DMS79 (cell line): ENCODE measurements at regions not wholly inside any gene's neighbourhood (a gene's known extent, or its start where the extent isn't known, plus 50 kb on each side); places are given as distances from the start of the nearest gene placed in this dataset.
"Not testable (repeated sequence)": the region's sequence is repeated elsewhere in the genome, so short reads cannot be mapped to it uniquely, and the experiment has no call there.

ENCODE experiments used
- DNase-seq: peaks from one replicate; lab custom pipeline; 2025; lab: John Stamatoyannopoulos, UW

GRCh38 chr2:53490659-53491058 is 276.9 kb upstream of the CHAC2 start:
- DNase-seq: peak; percentile 31

- not testable (repeated sequence) for DNase-seq
Observed at GRCh38 chr2:53486185-53486899, 281.3 kb upstream of the CHAC2 start.

GRCh38 chr2:53485021-53485728 is 282.4 kb upstream of the CHAC2 start:
- no peak for DNase-seq

GRCh38 chr2:53484531-53484930 is 283.1 kb upstream of the CHAC2 start:
- no peak for DNase-seq

DNA sequence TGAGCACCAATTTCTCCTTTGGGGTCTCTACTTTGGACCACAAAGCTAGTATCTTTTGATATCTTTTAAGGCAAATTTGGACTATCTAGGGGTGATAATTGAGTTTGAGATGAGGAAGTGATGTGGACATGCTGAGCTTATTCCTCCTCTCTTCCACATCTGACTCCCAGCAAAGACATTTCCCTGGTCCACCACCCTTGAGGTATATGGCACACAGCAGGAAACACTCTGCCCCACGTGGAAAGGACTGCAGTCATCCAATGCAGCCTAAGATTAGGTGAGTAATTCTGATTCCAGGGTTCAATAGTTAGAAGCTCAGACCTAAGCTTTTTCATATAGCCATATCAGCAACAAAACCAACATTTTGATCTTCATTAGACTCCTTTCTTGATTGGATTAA is 290.1 kb upstream of the CHAC2 start:
- no peak for DNase-seq

DNA sequence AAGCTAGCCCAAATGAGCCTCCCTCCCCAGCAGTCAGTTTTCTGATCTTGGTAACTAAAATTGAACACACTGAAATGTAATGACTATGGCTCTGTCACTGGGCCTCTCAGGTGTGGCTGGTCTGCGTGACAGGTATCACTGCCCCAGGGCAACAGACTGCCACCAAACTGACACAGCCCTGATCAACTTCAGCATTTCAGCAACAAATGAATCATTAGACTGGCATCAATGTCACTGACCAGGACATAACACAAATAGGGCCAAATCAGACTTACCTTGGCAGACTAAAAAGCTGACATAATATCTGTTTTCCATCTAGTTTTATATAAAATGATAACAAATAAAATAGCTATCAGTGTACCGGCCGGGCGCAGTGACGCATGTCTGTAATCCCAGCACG is 290.8 kb upstream of the CHAC2 start:
- no peak for DNase-seq

DNA sequence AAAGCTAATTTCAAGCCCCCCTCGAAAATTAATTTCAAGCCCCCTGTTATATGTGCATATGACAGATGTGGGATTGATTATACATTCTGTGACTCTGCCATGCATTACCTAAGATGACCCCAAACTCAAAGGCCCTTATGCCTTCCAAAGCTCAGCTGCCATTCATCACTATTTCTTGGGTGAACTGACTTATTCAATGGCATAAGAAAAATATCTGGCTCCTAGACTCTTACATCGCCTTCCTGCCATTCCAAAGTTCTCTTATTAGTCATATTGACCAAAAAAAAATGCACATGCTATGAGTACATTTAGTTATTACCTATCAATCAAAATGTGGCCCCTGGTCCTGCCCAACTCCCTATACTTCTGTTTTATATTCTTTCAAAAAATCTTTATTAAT is 291.8 kb upstream of the CHAC2 start:
- DNase-seq: no peak

DNA sequence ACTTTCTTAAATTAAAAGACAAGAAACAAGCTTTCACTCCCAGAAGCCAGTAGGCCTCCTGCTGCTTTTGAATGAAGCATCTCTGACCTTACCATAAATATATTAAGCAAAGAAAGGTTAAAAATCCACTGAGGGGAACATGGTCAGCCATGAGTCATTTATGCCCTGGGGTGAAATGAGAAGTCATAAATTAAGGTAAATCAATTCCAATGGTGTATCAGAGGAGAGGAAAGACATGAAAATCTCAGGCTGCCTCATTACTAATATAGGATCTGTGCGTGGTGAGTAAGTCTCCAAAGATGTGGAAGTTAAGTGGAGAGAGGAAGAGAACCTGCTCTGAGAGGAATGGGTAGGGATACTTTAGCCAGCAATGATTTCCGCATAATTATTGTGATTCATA is 292.3 kb upstream of the CHAC2 start:
- no peak for DNase-seq

DNA sequence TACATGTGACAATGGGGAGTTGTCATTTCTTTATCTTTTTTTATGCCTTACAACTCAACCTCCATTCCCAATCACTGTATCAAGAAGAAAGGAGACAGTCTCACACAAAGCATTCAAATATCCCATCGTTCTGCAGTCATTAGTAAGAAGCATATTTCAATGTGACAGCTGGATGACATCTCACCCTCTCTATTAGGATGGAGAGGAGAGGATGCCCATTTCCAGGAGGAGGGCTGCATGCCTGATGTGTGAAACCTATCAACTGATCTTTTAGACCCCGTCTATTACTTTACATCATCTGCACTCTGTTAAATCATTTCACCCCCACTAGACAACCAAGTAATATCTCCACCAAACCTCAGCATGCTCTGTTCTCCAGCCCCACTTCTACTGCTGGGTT is 292.7 kb upstream of the CHAC2 start:
- DNase-seq: no peak

DNA sequence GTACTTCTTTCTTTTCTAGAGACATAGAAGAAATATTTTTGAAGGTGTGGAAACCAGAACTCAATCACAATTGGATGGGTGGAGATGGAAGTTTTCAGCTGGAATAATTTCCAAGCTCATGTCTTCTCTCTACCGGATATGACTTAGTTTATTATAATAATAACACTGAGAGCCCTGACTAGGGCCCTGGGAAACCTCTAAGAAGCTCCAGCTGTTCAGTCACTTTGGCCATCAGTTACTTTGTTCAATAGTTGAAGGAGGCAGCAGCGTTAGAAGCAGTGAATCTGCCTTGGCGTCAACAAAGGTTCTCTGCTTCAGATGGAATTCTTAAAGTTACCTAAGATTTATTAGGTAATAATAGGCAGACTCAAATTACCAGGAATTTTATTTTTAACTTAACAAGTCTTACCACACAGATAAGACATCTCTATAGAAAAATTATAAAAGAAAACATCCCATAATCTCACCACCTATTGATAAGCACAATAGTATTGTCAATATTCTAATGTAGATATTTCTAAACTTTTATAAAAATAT is 293.8 kb upstream of the CHAC2 start:
- no peak for DNase-seq

DNA sequence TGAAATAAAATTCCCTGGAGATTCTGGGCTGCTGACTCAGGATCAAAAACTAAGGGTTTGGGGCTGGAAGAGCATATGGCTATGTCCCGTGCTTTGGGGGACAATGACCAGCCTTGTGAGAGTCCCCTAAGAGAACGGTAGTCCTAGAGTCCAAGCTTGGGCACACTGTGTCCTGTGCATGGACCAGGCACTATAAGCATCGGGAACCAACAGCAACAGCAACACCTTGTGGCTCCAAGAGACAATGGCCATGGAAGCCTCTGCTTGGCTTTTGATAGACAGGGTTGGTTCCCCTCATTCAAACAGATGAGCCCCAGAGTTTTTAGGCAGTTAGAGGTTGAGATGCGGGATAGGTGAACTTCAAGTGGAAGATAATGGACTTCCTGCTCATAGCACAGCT is 294.4 kb upstream of the CHAC2 start:
- DNase-seq: no peak

- DNase-seq: no peak
Observed at GRCh38 chr2:53467467-53468180, 300.0 kb upstream of the CHAC2 start.

DNA sequence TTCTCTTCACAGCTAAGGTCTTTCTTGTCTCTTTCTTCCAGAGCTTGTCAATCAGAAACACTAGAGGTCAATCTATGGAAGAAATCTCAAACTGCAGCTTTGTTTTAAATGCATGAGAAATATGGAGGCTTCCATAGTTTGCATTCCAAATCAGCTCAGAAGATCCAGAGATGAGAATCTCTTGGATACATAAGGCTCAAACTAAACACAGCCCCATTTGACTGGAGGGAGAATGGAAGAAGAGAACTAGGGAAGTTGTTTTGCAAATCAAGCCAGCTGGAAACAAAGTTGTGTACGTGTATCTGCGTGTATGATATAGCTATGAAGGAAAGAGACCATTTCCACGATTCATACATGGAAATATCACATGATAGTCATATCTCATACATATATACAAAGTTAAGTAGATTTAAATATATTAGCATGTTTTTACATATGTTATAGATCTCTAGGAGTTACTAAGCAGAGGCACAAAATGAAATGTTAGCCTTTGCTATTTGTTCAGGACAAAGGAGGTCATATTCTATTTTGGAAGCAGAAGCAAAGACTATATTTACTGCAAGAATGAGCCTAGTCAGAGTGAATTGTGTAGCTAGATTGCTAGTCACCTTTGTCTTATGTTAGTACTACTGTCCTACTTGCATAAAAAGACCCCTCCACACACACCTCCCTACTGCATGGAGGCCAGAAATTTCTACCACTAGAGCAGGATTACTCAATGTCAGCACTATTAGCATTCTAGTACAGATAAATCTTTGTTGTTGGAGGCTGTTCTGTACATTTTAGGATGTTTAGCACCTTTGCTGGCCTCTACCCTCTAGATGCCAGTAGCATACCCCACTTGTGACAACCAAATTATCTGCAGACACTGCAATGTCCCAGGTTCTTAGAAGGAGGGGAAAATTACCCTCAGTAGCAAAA is 303.5 kb upstream of the CHAC2 start:
- no peak for DNase-seq

DNA sequence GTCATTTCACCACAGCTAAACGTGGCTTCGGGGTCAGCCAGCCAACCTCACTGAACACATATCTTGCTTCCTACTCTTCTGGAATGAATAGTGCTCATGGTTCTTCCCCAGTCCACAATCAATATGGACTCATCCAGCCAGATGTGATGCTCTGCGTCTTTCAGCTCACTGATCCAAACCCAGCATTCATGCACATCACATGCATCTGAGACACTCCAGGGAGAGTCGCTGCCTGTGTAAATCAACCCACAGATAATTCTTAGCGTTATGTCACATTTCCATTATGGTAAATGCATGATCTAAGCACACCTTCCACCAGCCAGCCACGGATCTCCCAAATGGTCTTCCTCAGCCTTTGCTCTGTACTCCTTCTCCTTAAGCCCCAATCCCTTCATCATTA is 306.7 kb upstream of the CHAC2 start:
- no peak for DNase-seq

DNA sequence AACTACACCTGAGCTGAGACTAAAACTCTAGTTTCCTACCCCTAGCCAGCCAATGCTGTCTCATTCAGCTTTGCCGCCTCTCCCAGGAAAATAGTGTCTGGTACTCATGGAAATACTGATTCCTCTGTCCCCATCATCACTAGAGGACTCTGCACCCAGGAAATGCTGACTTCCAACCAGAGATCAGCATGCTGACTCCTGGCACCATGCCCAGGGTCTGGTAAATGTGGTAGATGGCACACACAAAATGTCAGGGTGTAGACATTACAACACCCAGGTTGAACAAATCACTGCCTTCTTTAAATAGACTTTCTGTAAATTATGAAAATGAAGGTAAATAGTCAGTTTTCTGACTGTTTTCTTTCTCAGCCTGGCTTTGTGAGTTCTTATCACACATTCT is 307.3 kb upstream of the CHAC2 start:
- DNase-seq: no peak

DNA sequence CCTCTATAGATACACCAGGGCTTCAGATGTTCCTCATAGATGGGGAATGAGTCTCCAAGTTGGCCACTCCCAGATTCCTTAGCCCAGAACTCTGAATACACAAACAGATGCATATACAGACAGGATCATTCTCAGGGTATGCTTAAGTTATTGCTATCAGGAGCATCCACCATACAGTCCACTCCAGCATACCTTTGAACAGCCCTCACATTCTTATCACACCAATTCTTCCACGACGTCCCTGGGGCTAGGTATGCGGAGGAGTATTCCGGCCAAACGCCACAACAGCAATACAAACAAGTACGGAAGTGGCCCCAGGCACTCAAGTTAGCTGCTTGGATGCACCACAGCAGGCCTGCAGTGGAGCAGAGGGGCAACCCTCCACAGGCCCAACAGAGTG is 312.5 kb upstream of the CHAC2 start:
- no peak for DNase-seq

DNA sequence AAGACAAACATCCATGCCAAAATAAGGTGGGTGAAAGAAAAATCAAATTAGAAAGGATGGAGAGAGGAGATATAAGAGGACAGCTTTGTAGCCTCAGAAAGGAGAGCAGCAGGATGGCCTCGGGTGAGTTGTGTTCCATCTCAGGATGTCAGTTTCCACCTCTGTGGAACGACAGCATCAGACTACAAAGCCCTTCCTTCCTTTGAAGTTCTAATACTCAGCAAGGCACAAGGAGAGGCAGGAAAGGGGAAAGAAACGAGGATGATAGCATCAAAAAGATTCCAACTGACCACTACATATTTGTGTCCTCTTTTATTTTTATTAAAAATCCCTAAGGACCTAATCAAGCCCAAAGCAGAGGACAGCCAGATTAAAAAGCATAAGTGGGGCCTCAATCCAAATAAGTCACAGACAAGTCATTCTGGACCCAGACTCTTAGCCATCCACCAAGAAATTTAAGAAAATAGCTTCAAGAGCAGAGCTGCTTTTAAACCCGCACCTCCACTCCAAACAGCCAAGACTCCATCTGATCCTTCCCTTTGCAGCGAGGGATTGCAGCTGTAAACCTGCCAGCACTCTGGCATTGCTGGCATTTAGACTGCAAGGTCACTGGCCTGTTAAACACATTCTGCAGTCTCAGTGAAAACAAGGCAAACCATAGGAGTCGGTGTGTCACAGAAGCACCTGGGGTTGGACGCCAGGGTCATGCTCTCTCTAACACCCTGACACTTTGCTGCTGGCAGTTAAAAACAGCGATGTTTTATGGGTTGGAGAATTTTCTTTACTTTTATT is 314.5 kb upstream of the CHAC2 start:
- no peak for DNase-seq

DNA sequence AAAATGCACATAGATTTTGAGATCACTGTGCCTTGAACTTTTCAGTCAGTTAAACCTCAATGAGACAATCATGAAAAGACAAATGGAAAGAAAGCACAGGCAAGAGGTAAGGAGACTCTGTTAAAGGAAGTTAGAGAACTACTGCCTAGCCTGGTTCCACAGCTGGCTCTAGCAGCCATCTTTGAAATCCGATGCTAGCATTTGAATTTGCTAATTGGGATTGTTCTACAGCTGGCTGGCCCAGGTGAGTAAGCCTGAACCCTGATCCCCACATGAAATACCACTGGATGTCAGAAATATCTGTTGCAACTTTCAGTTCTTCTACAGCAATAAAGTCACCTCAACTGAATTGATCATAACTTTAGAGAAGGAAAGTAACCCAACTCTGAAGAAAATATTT is 315.2 kb upstream of the CHAC2 start:
- DNase-seq: no peak

GRCh38 chr2:53450923-53451322 is 316.7 kb upstream of the CHAC2 start:
- peak; percentile 88 for DNase-seq

DNA sequence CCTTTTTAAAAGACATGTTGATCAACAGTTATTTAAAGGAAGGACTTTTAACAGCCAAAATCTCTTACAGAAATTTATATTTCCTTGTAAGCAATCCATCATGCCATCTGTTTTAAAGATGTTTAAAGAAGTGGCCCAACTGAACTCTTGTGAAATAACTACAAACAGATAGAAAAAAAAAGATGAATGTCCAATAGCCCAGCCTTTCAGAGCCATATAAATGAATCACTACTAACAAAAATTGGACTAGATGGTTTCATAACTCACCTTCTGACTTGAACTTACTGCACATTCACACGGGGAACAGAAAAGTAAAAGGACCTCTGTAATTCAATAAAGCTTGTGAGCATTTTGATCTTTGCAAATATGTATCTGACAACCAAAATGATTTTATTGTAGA is 319.0 kb upstream of the CHAC2 start:
- no peak for DNase-seq

- DNase-seq: no peak
Observed at GRCh38 chr2:53448086-53448485, 319.5 kb upstream of the CHAC2 start.
